ENCODE measurements at regions not wholly inside any gene's neighbourhood (a gene's known extent, or its start where the extent isn't known, plus 50 kb on each side); places are given as distances from the start of the nearest gene placed in this dataset.
A peak's percentile ranks its signal among the peaks of the same experiment; 100 is the strongest.

- DNase-seq (ENCODE audit: low spot score) = peak; percentile 64
Observed at GRCh38 chr2:176814740-176815367, 397.7 kb upstream of the HNRNPA3 start.

- peak; percentile 7 for DNase-seq (ENCODE audit: low spot score)
Observed at GRCh38 chr2:176817061-176817565, 395.5 kb upstream of the HNRNPA3 start.

GRCh38 chr2:176818076-176818475, 394.5 kb upstream of the HNRNPA3 start:
- DNase-seq (ENCODE audit: low spot score) = no peak

- no peak for DNase-seq (ENCODE audit: low spot score)
Observed at GRCh38 chr2:176818617-176819016, 394.0 kb upstream of the HNRNPA3 start.

- DNase-seq (ENCODE audit: low spot score) = no peak
Observed at GRCh38 chr2:176819306-176819705, 393.3 kb upstream of the HNRNPA3 start.

- no peak for DNase-seq (ENCODE audit: low spot score)
Observed at GRCh38 chr2:176820371-176820932, 392.1 kb upstream of the HNRNPA3 start.

GRCh38 chr2:176821350-176821749, 391.2 kb upstream of the HNRNPA3 start:
- DNase-seq (ENCODE audit: low spot score) = peak; percentile 5

GRCh38 chr2:176822060-176822459, 390.5 kb upstream of the HNRNPA3 start:
- DNase-seq (ENCODE audit: low spot score) = no peak

GRCh38 chr2:176826356-176826755, 386.2 kb upstream of the HNRNPA3 start:
- DNase-seq (ENCODE audit: low spot score) = no peak

- DNase-seq (ENCODE audit: low spot score) = no peak
Observed at GRCh38 chr2:176826984-176827668, 385.5 kb upstream of the HNRNPA3 start.

GRCh38 chr2:176830362-176830761, 382.2 kb upstream of the HNRNPA3 start:
- DNase-seq (ENCODE audit: low spot score) = peak; percentile 55

- DNase-seq (ENCODE audit: low spot score) = no peak
Observed at GRCh38 chr2:176832086-176832485, 380.5 kb upstream of the HNRNPA3 start.

- no peak for DNase-seq (ENCODE audit: low spot score)
Observed at GRCh38 chr2:176833671-176834070, 378.9 kb upstream of the HNRNPA3 start.

- no peak for DNase-seq (ENCODE audit: low spot score)
Observed at GRCh38 chr2:176834226-176834625, 378.4 kb upstream of the HNRNPA3 start.

- no peak for DNase-seq (ENCODE audit: low spot score)
Observed at GRCh38 chr2:176843208-176843607, 369.4 kb upstream of the HNRNPA3 start.

GRCh38 chr2:176844461-176844860, 368.1 kb upstream of the HNRNPA3 start:
- no peak for DNase-seq (ENCODE audit: low spot score)

- DNase-seq (ENCODE audit: low spot score) = no peak
Observed at GRCh38 chr2:176845718-176846117, 366.9 kb upstream of the HNRNPA3 start.

GRCh38 chr2:176847575-176847974, 365.0 kb upstream of the HNRNPA3 start:
- no peak for DNase-seq (ENCODE audit: low spot score)

- no peak for DNase-seq (ENCODE audit: low spot score)
Observed at GRCh38 chr2:176848844-176849243, 363.8 kb upstream of the HNRNPA3 start.

GRCh38 chr2:176851200-176851888, 361.2 kb upstream of the HNRNPA3 start:
- DNase-seq (ENCODE audit: low spot score) = no peak

GRCh38 chr2:176851889-176852483, 360.6 kb upstream of the HNRNPA3 start:
- no peak for DNase-seq (ENCODE audit: low spot score)

- no peak for DNase-seq (ENCODE audit: low spot score)
Observed at GRCh38 chr2:176852667-176853066, 359.9 kb upstream of the HNRNPA3 start.
